ENCODE measurements at regions not wholly inside any gene's neighbourhood (a gene's known extent, or its start where the extent isn't known, plus 50 kb on each side); places are given as distances from the start of the nearest gene placed in this dataset.

DNA sequence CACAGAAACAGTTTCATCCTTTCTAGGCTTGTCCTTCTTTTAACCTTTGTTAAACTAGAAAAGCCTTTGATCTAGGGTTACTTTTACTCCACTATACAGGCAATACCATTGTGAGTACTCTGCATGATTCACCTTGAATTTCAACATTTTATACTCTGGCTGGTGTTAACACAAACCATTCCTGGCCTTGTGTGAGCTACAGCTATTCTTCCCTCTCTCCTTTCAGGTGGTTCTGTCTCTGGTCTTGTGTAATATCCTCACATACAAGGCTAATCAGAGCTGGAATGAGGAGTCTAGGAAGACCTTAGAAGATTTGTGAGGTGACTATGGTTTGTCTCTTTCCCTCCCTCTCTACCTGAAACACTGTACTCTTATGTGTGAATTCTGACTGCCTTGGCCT, 837.4 kb upstream of the USP15 start:
- Histone ChIP-seq H3K27me3 (ENCODE audit: insufficient read depth, low read length) (no peaks in the 10 kb centered on the region), H3K9ac (ENCODE audit: low read length) (no peak overlapping the region), H3K9me2 (ENCODE audit: insufficient read depth) (no peaks in the 10 kb centered on the region), H4K20me1 (ENCODE audit: insufficient read depth) (no peaks in the 10 kb centered on the region), H3K9me3 (ENCODE audit: control insufficient read depth in 1 of 2, insufficient read depth in 1 of 2, low read depth in 1 of 2, low read length in 2 of 2) (no peaks in the 10 kb centered on the region), H3K4me1 (ENCODE audit: control insufficient read depth in 1 of 2, insufficient read depth in 2 of 2, low read length in 2 of 2) (no peaks in the 10 kb centered on the region), H3K4me2 (ENCODE audit: low read length) (no peak overlapping the region), H3K36me3 (ENCODE audit: control insufficient read depth in 1 of 2, insufficient read depth in 2 of 2, low read length in 2 of 2) (no peaks in the 10 kb centered on the region), H3K27ac (ENCODE audit: low read depth, low read length) (no peak overlapping the region), H2AFZ (ENCODE audit: low read depth, low read length, poor library complexity, severe bottlenecking) (no peak overlapping the region), H3K79me2 (ENCODE audit: insufficient read depth, low read length) (no peaks in the 10 kb centered on the region), H3K4me3 (replicated peaks in 1 of 2; ENCODE audit: low read depth in 1 of 2, low read length in 2 of 2) (no peak overlapping the region)
- TF ChIP-seq ZNF274 (IDR thresholded peaks at IDR 0.05; ENCODE audit: low read depth, low read length), result no peak
- TF ChIP-seq CEBPB (IDR thresholded peaks at IDR 0.05; ENCODE audit: low read depth), result no peak
- TF ChIP-seq ELF1 (IDR thresholded peaks at IDR 0.05; ENCODE audit: borderline replicate concordance, low read depth), result no peak
- no peak for TF ChIP-seq YY1 (IDR thresholded peaks at IDR 0.05; ENCODE audit: extremely low read depth, insufficient replicate concordance, low read depth, low read length)
- TF ChIP-seq, protein P1, sequence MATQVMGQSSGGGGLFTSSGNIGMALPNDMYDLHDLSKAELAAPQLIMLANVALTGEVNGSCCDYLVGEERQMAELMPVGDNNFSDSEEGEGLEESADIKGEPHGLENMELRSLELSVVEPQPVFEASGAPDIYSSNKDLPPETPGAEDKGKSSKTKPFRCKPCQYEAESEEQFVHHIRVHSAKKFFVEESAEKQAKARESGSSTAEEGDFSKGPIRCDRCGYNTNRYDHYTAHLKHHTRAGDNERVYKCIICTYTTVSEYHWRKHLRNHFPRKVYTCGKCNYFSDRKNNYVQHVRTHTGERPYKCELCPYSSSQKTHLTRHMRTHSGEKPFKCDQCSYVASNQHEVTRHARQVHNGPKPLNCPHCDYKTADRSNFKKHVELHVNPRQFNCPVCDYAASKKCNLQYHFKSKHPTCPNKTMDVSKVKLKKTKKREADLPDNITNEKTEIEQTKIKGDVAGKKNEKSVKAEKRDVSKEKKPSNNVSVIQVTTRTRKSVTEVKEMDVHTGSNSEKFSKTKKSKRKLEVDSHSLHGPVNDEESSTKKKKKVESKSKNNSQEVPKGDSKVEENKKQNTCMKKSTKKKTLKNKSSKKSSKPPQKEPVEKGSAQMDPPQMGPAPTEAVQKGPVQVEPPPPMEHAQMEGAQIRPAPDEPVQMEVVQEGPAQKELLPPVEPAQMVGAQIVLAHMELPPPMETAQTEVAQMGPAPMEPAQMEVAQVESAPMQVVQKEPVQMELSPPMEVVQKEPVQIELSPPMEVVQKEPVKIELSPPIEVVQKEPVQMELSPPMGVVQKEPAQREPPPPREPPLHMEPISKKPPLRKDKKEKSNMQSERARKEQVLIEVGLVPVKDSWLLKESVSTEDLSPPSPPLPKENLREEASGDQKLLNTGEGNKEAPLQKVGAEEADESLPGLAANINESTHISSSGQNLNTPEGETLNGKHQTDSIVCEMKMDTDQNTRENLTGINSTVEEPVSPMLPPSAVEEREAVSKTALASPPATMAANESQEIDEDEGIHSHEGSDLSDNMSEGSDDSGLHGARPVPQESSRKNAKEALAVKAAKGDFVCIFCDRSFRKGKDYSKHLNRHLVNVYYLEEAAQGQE (IDR thresholded peaks at IDR 0.05; ENCODE audit: low read depth), result no peak
- ATAC-seq (no peak), DNase-seq (ENCODE audit: low read depth, low spot score) (no peak)
- RAD21 ChIA-PET (ENCODE audit: low non-redundant PET in 1 of 2, low total read pairs in 2 of 2, uncharacterized antibody in 2 of 2, unreplicated experiment in 2 of 2), result no interaction called here
- POLR2A ChIA-PET, result no interaction called here
- BruUV-seq (replicated peaks), result no TSS peak
- intact Hi-C loops (cut with micrococcal nuclease), result no loop called here
- CTCF ChIA-PET, result no interaction called here

DNA sequence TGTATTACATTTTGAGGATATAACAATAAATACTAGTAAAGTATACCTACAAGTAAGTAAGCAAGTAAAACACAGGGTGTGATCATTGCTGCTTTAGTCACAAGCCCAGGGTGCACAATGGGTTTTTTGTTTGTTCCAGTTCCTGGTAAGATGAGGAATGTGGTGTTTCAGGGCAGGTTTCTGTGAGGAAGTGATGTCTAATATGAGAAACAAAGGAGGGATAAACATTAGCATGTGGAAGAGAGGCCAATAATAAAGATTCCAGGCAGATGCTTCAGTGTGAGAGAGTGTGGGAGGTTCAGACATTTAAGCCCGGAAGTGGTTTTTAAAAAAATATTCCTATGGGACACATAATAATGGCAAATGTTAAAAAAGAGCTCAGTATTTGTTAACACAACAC, 808.1 kb upstream of the USP15 start:
- no peaks in the 10 kb centered on the region for H3K79me2 ChIP-seq (ENCODE audit: insufficient read depth, low read length)
- no peaks in the 10 kb centered on the region for H3K36me3 ChIP-seq (ENCODE audit: control insufficient read depth in 1 of 2, insufficient read depth in 2 of 2, low read length in 2 of 2)
- H3K4me2 ChIP-seq (ENCODE audit: low read length), result no peak overlapping the region; the same call in 1 of the 2 replicates
- H3K9ac ChIP-seq (ENCODE audit: low read length), result no peak overlapping the region
- H3K4me3 ChIP-seq (replicated peaks in 1 of 2; ENCODE audit: low read depth in 1 of 2, low read length in 2 of 2), result no peak overlapping the region
- TF ChIP-seq JUND (IDR thresholded peaks at IDR 0.05) (no peak), CBX3 (IDR thresholded peaks at IDR 0.05; ENCODE audit: low read depth) (0 out of 2 replicates have a peak, but pooled peaks have one; percentile 22), SP1 (IDR thresholded peaks at IDR 0.05; ENCODE audit: low read depth) (peak; percentile 28; the same call in 1 of the 2 replicates), YY1 (IDR thresholded peaks at IDR 0.05; ENCODE audit: extremely low read depth, insufficient replicate concordance, low read depth, low read length) (no peak), ELF1 (IDR thresholded peaks at IDR 0.05; ENCODE audit: borderline replicate concordance, low read depth) (no peak), RAD21 (IDR thresholded peaks at IDR 0.05; ENCODE audit: low read depth) (0 out of 2 replicates have a peak, but pooled peaks have one; percentile 9), EZH2phosphoT487 (IDR thresholded peaks at IDR 0.05; ENCODE audit: borderline replicate concordance) (no peak), CEBPB (IDR thresholded peaks at IDR 0.05; ENCODE audit: low read depth) (0 out of 2 replicates have a peak, but pooled peaks have one; percentile 26), TCF7L2 (IDR thresholded peaks at IDR 0.05; ENCODE audit: borderline replicate concordance, extremely low read depth, insufficient read depth, insufficient read length) (no peak)
- ATAC-seq, result peak; percentile 60
- BruUV-seq (replicated peaks), result no TSS peak
- peak; percentile 67 for DNase-seq (ENCODE audit: low read depth, low spot score)
- ChIA-PET POLR2A (no interaction called here), RAD21 (ENCODE audit: low non-redundant PET in 1 of 2, low total read pairs in 2 of 2, uncharacterized antibody in 2 of 2, unreplicated experiment in 2 of 2) (no interaction called here), CTCF (no interaction called here)
- no peaks in the 10 kb centered on the region for H4K20me1 ChIP-seq (ENCODE audit: insufficient read depth)
- H3K4me1 ChIP-seq (ENCODE audit: control insufficient read depth in 1 of 2, insufficient read depth in 2 of 2, low read length in 2 of 2), result peaks cover 0 to 6% of the 10 kb centered on the region in 2 experiments; a peak in 2 of 4 replicates
- H3K27ac ChIP-seq (ENCODE audit: low read depth, low read length), result no peak overlapping the region
- H3K9me3 ChIP-seq (ENCODE audit: control insufficient read depth in 1 of 2, insufficient read depth in 1 of 2, low read depth in 1 of 2, low read length in 2 of 2), result no peaks in the 10 kb centered on the region
- H2AFZ ChIP-seq (ENCODE audit: low read depth, low read length, poor library complexity, severe bottlenecking), result peak overlapping the region; percentile 46
- no peaks in the 10 kb centered on the region for H3K27me3 ChIP-seq (ENCODE audit: insufficient read depth, low read length)
- intact Hi-C loops (cut with micrococcal nuclease), result no loop called here
- H3K9me2 ChIP-seq (ENCODE audit: insufficient read depth), result no peaks in the 10 kb centered on the region
